T-cell (primary cell): ENCODE measurements at regions not wholly inside any gene's neighbourhood (a gene's known extent, or its start where the extent isn't known, plus 50 kb on each side); places are given as distances from the start of the nearest gene placed in this dataset.

ENCODE experiments used
- ATAC-seq, 4 experiments: fragments of 200-7000 bp in 3 of 4; fragments of 150-1000 bp in 1 of 4; cut with Tn5 transposase; replicated peaks in 1 of 4; 1 replicate in 3 of 4; 2 replicates in 1 of 4; pipeline ENCODE4 v1.10.0; 2021; ENCODE audit warnings: moderate library complexity in 3 of 4, mild to moderate bottlenecking in 2 of 4, moderate number of reproducible peaks in 1 of 4
- CTCF ChIA-PET, 2 donors: fragments of 300-600 bp; sonication (Branson Sonifier 250); formaldehyde crosslinking; loops; one replicate each; lab custom pipeline; 2022; ENCODE audit warnings: antibody characterized with exemption in 2 of 2; lab: Charles Lee
- POLR2A ChIA-PET, 2 donors: fragments of 300-600 bp; sonication (Branson Sonifier 250); formaldehyde crosslinking; loops; one replicate each; lab custom pipeline; 2022; ENCODE audit warnings: antibody characterized with exemption in 2 of 2; lab: Charles Lee
- DNase-seq, 35 experiments: peaks; one replicate each; pipeline versions ENCODE4 v3.0.0 to v3.0.0-alpha.2; 2013 to 2023
- H3K27ac ChIP-seq: one replicate; pipeline ENCODE4 v1.5.1; 2013; ENCODE audit warnings: low read length
- H3K27me3 ChIP-seq, 2 experiments: replicated peaks in 1 of 2; 1 replicate in 1 of 2; 2 replicates in 1 of 2; pipeline versions ENCODE4 v1.6.1 to v1.7.0; 2013; ENCODE audit warnings: low read length in 1 of 2, mixed read lengths in 1 of 2; ENCODE audit not compliant: control insufficient read depth in 2 of 2, insufficient read depth in 2 of 2; ENCODE audit errors: extremely low read depth in 1 of 2
- H3K36me3 ChIP-seq, 2 donors: 1 replicate in 1 of 2; 2 replicates in 1 of 2; pipeline versions ENCODE4 v1.6.1 to v1.7.0; 2013; ENCODE audit warnings: low read length in 1 of 2; ENCODE audit not compliant: control insufficient read depth in 2 of 2, insufficient read depth in 1 of 2; ENCODE audit errors: extremely low read depth in 1 of 2
- H3K4me1 ChIP-seq, 2 experiments: 1 replicate in 1 of 2; 2 replicates in 1 of 2; pipeline versions ENCODE4 v1.6.1 to v1.7.0; 2013; ENCODE audit warnings: low read length in 2 of 2, mixed read lengths in 1 of 2; ENCODE audit not compliant: insufficient read depth in 2 of 2, control insufficient read depth in 1 of 2; ENCODE audit errors: extremely low read depth in 1 of 2
- H3K4me3 ChIP-seq, 2 donors: 1 replicate in 1 of 2; 2 replicates in 1 of 2; pipeline versions ENCODE4 v1.5.1 to v1.7.0; 2013; ENCODE audit warnings: mild to moderate bottlenecking in 2 of 2, low read length in 1 of 2, moderate library complexity in 1 of 2; ENCODE audit not compliant: control insufficient read depth in 1 of 2; ENCODE audit errors: extremely low read depth in 1 of 2
- H3K9me3 ChIP-seq: 2 replicates; pipeline ENCODE4 v1.7.0; 2013
- H3K27ac Mint-ChIP-seq, 2 donors: one replicate each; pipeline ENCODE4 v1.8.0; 2020 to 2021; ENCODE audit warnings: mild to moderate bottlenecking in 2 of 2, mixed read lengths in 2 of 2
- H3K27me3 Mint-ChIP-seq, 2 donors: one replicate each; pipeline ENCODE4 v1.8.0; 2021 to 2022; ENCODE audit warnings: mixed read lengths in 2 of 2
- H3K36me3 Mint-ChIP-seq: one replicate; pipeline ENCODE4 v1.8.0; 2021; ENCODE audit warnings: mixed read lengths
- H3K4me1 Mint-ChIP-seq, 3 donors: one replicate each; pipeline ENCODE4 v1.8.0; 2020 to 2022; ENCODE audit warnings: mixed read lengths in 3 of 3, mild to moderate bottlenecking in 1 of 3
- H3K4me3 Mint-ChIP-seq, 3 donors: one replicate each; pipeline ENCODE4 v1.8.0; 2020 to 2022; ENCODE audit warnings: mild to moderate bottlenecking in 3 of 3, mixed read lengths in 3 of 3, moderate library complexity in 3 of 3
- H3K9me3 Mint-ChIP-seq, 3 donors: one replicate each; pipeline ENCODE4 v1.8.0; 2020 to 2022; ENCODE audit warnings: mixed read lengths in 3 of 3
- WGBS: methylation state at CpG from one replicate; pipeline ENCODE4 v1.1.5; 2013; ENCODE audit warnings: missing lambda C conversion rate; ENCODE audit not compliant: insufficient coverage; 5-methylcytosine and 5-hydroxymethylcytosine counted together

GRCh38 chr4:30160140-30160539 is 560.0 kb upstream of the PCDH7 start:
- 83% methylated on average over 1 of the region's 2 CpGs for WGBS
- H3K27ac ChIP-seq: no peak overlapping the region
- no peaks in the 10 kb centered on the region for H3K4me1 ChIP-seq
- H3K36me3 ChIP-seq: no peaks in the 10 kb centered on the region
- CTCF ChIA-PET: interaction anchor here in 1 of 2 donors (0.6 kb wide), 1 partner anchor 20 kb away, joined by 3 read pairs; no protein-coding TSS in a partner anchor
- ATAC-seq: no peak
- H3K27me3 ChIP-seq: no peaks in the 10 kb centered on the region
- no peaks in the 10 kb centered on the region for H3K4me1 Mint-ChIP-seq
- no peaks in the 10 kb centered on the region for H3K36me3 Mint-ChIP-seq
- DNase-seq: no peak
- H3K9me3 Mint-ChIP-seq: peaks cover 14 to 24% (median 17%) of the 10 kb centered on the region in 3 donors
- no peak overlapping the region for H3K4me3 ChIP-seq
- no peak overlapping the region for H3K27ac Mint-ChIP-seq
- no peaks in the 10 kb centered on the region for H3K27me3 Mint-ChIP-seq
- H3K4me3 Mint-ChIP-seq: no peak overlapping the region
- no peaks in the 10 kb centered on the region for H3K9me3 ChIP-seq
- POLR2A ChIA-PET: no interaction called here

GRCh38 chr4:30172416-30172815 is 547.8 kb upstream of the PCDH7 start:
- Histone ChIP-seq H3K36me3 (no peaks in the 10 kb centered on the region), H3K9me3 (no peaks in the 10 kb centered on the region), H3K4me1 (no peaks in the 10 kb centered on the region), H3K27ac (no peak overlapping the region), H3K4me3 (no peak overlapping the region), H3K27me3 (no peaks in the 10 kb centered on the region)
- ChIA-PET POLR2A (no interaction called here), CTCF (no interaction called here)
- no peak overlapping the region for H3K4me3 Mint-ChIP-seq
- H3K4me1 Mint-ChIP-seq: no peaks in the 10 kb centered on the region
- no peak overlapping the region for H3K27ac Mint-ChIP-seq
- H3K9me3 Mint-ChIP-seq: peaks cover 5 to 18% (median 11%) of the 10 kb centered on the region in 3 donors
- ATAC-seq: no peak
- H3K27me3 Mint-ChIP-seq: no peaks in the 10 kb centered on the region
- no peaks in the 10 kb centered on the region for H3K36me3 Mint-ChIP-seq
- no peak for DNase-seq

GRCh38 chr4:30181512-30181911 is 538.7 kb upstream of the PCDH7 start:
- DNase-seq (no peak), ATAC-seq (no peak)
- Histone ChIP-seq H3K4me3 (no peak overlapping the region), H3K27me3 (no peaks in the 10 kb centered on the region), H3K36me3 (no peaks in the 10 kb centered on the region), H3K9me3 (no peaks in the 10 kb centered on the region), H3K27ac (no peak overlapping the region), H3K4me1 (no peaks in the 10 kb centered on the region)
- CTCF ChIA-PET: no interaction called here
- no peaks in the 10 kb centered on the region for H3K36me3 Mint-ChIP-seq
- POLR2A ChIA-PET: no interaction called here
- no peaks in the 10 kb centered on the region for H3K4me1 Mint-ChIP-seq
- peaks cover 9 to 25% (median 11%) of the 10 kb centered on the region in 3 donors for H3K9me3 Mint-ChIP-seq
- no peak overlapping the region for H3K27ac Mint-ChIP-seq
- no peaks in the 10 kb centered on the region for H3K27me3 Mint-ChIP-seq
- no CpG with 5 or more reads among the region's 4 CpGs for WGBS
- no peak overlapping the region for H3K4me3 Mint-ChIP-seq

GRCh38 chr4:30181918-30182317 is 538.3 kb upstream of the PCDH7 start:
- Mint-ChIP-seq H3K36me3 (no peaks in the 10 kb centered on the region), H3K27ac (no peak overlapping the region), H3K4me3 (no peak overlapping the region), H3K9me3 (peaks cover 9 to 25% (median 11%) of the 10 kb centered on the region in 3 donors), H3K4me1 (no peaks in the 10 kb centered on the region), H3K27me3 (no peaks in the 10 kb centered on the region)
- Histone ChIP-seq H3K9me3 (no peaks in the 10 kb centered on the region), H3K27ac (no peak overlapping the region), H3K36me3 (no peaks in the 10 kb centered on the region), H3K4me1 (no peaks in the 10 kb centered on the region), H3K27me3 (no peaks in the 10 kb centered on the region), H3K4me3 (no peak overlapping the region)
- ChIA-PET POLR2A (no interaction called here), CTCF (no interaction called here)
- DNase-seq: no peak
- ATAC-seq: no peak
- no CpG with 5 or more reads among the region's 2 CpGs for WGBS

GRCh38 chr4:30182786-30183185 is 537.4 kb upstream of the PCDH7 start:
- ATAC-seq (no peak), DNase-seq (no peak)
- H3K4me1 ChIP-seq: no peaks in the 10 kb centered on the region
- H3K9me3 ChIP-seq: no peaks in the 10 kb centered on the region
- H3K27me3 Mint-ChIP-seq: no peaks in the 10 kb centered on the region
- H3K4me1 Mint-ChIP-seq: no peaks in the 10 kb centered on the region
- ChIA-PET POLR2A (no interaction called here), CTCF (no interaction called here)
- H3K27ac Mint-ChIP-seq: no peak overlapping the region
- H3K36me3 Mint-ChIP-seq: no peaks in the 10 kb centered on the region
- no peaks in the 10 kb centered on the region for H3K36me3 ChIP-seq
- no CpG with 5 or more reads among the region's 2 CpGs for WGBS
- H3K4me3 Mint-ChIP-seq: no peak overlapping the region
- peaks cover 9 to 25% (median 11%) of the 10 kb centered on the region in 3 donors for H3K9me3 Mint-ChIP-seq
- no peak overlapping the region for H3K4me3 ChIP-seq
- H3K27ac ChIP-seq: no peak overlapping the region
- no peaks in the 10 kb centered on the region for H3K27me3 ChIP-seq

GRCh38 chr4:30191902-30192301 is 528.3 kb upstream of the PCDH7 start:
- DNase-seq: no peak
- Histone ChIP-seq H3K4me3 (no peak overlapping the region), H3K36me3 (no peaks in the 10 kb centered on the region), H3K27ac (no peak overlapping the region), H3K4me1 (no peaks in the 10 kb centered on the region), H3K9me3 (peaks cover 2% of the 10 kb centered on the region), H3K27me3 (no peaks in the 10 kb centered on the region)
- Mint-ChIP-seq H3K27ac (no peak overlapping the region), H3K36me3 (no peaks in the 10 kb centered on the region), H3K27me3 (no peaks in the 10 kb centered on the region), H3K4me3 (no peak overlapping the region), H3K9me3 (peaks cover 11 to 16% (median 15%) of the 10 kb centered on the region in 3 donors), H3K4me1 (no peaks in the 10 kb centered on the region)
- ATAC-seq: no peak
- ChIA-PET POLR2A (no interaction called here), CTCF (no interaction called here)

GRCh38 chr4:30207389-30207788 is 512.8 kb upstream of the PCDH7 start:
- no peaks in the 10 kb centered on the region for H3K27me3 Mint-ChIP-seq

More at GRCh38 chr4:30207389-30207788, 512.8 kb upstream of the PCDH7 start:
- Histone ChIP-seq H3K27ac (no peak overlapping the region), H3K4me1 (no peaks in the 10 kb centered on the region), H3K4me3 (no peak overlapping the region), H3K27me3 (no peaks in the 10 kb centered on the region), H3K36me3 (no peaks in the 10 kb centered on the region), H3K9me3 (no peaks in the 10 kb centered on the region)
- Mint-ChIP-seq H3K36me3 (no peaks in the 10 kb centered on the region), H3K27ac (no peak overlapping the region), H3K4me3 (no peak overlapping the region), H3K9me3 (peaks cover 3 to 31% (median 23%) of the 10 kb centered on the region in 3 donors), H3K4me1 (no peaks in the 10 kb centered on the region)
- CTCF ChIA-PET: interaction anchor here in 1 of 2 donors (0.6 kb wide), 1 partner anchor 12 kb away, joined by 4 read pairs; no protein-coding TSS in a partner anchor
- no peak for ATAC-seq
- POLR2A ChIA-PET: no interaction called here
- no peak for DNase-seq
